Right lobe of liver (tissue), 4 donors: ENCODE measurements at regions not wholly inside any gene's neighbourhood (a gene's known extent, or its start where the extent isn't known, plus 50 kb on each side); places are given as distances from the start of the nearest gene placed in this dataset.

Source experiments
- POLR2A ChIP-seq: fragments of 450-650 bp; IDR thresholded peaks from one replicate; pipeline ENCODE4 v1.6.1; 2017; ENCODE audit warnings: antibody characterized with exemption, mild to moderate bottlenecking
- TF ChIP-seq, protein P1 (sequence below), 4 donors: fragments of 200-600 bp in 3 of 4; fragments of 450-650 bp in 1 of 4; IDR thresholded peaks; one replicate each; pipeline versions ENCODE4 v1.5.1 to v1.8.0; 2016 to 2022; ENCODE audit warnings: antibody characterized with exemption in 4 of 4, mild to moderate bottlenecking in 2 of 4
- donor health status: DM: no; HTN: no; CAD: no.
- donor health status: DM: no; HTN: no; CAD: no.
- donor health status: DM: no; HTN: yes; CAD: no.

- no peak for TF ChIP-seq POLR2A
- TF ChIP-seq, protein P1, sequence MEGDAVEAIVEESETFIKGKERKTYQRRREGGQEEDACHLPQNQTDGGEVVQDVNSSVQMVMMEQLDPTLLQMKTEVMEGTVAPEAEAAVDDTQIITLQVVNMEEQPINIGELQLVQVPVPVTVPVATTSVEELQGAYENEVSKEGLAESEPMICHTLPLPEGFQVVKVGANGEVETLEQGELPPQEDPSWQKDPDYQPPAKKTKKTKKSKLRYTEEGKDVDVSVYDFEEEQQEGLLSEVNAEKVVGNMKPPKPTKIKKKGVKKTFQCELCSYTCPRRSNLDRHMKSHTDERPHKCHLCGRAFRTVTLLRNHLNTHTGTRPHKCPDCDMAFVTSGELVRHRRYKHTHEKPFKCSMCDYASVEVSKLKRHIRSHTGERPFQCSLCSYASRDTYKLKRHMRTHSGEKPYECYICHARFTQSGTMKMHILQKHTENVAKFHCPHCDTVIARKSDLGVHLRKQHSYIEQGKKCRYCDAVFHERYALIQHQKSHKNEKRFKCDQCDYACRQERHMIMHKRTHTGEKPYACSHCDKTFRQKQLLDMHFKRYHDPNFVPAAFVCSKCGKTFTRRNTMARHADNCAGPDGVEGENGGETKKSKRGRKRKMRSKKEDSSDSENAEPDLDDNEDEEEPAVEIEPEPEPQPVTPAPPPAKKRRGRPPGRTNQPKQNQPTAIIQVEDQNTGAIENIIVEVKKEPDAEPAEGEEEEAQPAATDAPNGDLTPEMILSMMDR (IDR thresholded peaks at IDR 0.05) = no peak
These were observed 351.4 kb downstream of the FOXA2 start for GRCh38 chr20:22232923-22233322.
